ENCODE measurements at regions not wholly inside any gene's neighbourhood (a gene's known extent, or its start where the extent isn't known, plus 50 kb on each side); places are given as distances from the start of the nearest gene placed in this dataset.
A peak's percentile ranks its signal among the peaks of the same experiment; 100 is the strongest.

- H3K9me3 ChIP-seq (ENCODE audit: control insufficient read depth, low read length): no peaks in the 10 kb centered on the region
- 51% methylated on average over 11 of the region's 11 CpGs for WGBS
- DNase-seq (no peak), ATAC-seq (no peak)
- H3K27ac ChIP-seq (ENCODE audit: low read length): no peak overlapping the region
- H3K27me3 ChIP-seq (ENCODE audit: control insufficient read depth, insufficient read depth): no peaks in the 10 kb centered on the region
- peaks cover 2% of the 10 kb centered on the region for H3K4me1 ChIP-seq (ENCODE audit: control insufficient read depth, insufficient read depth, low read length)
- intact Hi-C loops (cut with DNase I): loop anchor here in 1 of 4 donors (5.0 kb wide), 1 partner anchor 282 kb away; no protein-coding TSS in a partner anchor
- no peak overlapping the region for H3K4me3 ChIP-seq (ENCODE audit: low read length)
These were observed 676.4 kb upstream of the ANKRD30A start for GRCh38 chr10:36448760-36449691.

GRCh38 chr10:36446881-36447280, 678.5 kb upstream of the ANKRD30A start:
- H3K9me3 ChIP-seq (ENCODE audit: control insufficient read depth, low read length): no peaks in the 10 kb centered on the region
- intact Hi-C loops (cut with DNase I): loop anchor here in 1 of 4 donors (5.0 kb wide), 1 partner anchor 280 kb away; no protein-coding TSS in a partner anchor
- peak; percentile 83 to 84 for ATAC-seq
- H3K4me3 ChIP-seq (ENCODE audit: low read length): no peak overlapping the region
- DNase-seq: peak; percentile 76 to 88 (median 87)
- H3K27me3 ChIP-seq (ENCODE audit: control insufficient read depth, insufficient read depth): no peaks in the 10 kb centered on the region
- peak overlapping the region; percentile 3 for H3K27ac ChIP-seq (ENCODE audit: low read length)
- peaks cover 2% of the 10 kb centered on the region for H3K4me1 ChIP-seq (ENCODE audit: control insufficient read depth, insufficient read depth, low read length)
- WGBS: 27% methylated on average over 8 of the region's 8 CpGs

- intact Hi-C loops (cut with DNase I): no loop called here
- no peaks in the 10 kb centered on the region for H3K9me3 ChIP-seq (ENCODE audit: control insufficient read depth, low read length)
- ATAC-seq: no peak
- no peak overlapping the region for H3K4me3 ChIP-seq (ENCODE audit: low read length)
- no peak overlapping the region for H3K27ac ChIP-seq (ENCODE audit: low read length)
- H3K27me3 ChIP-seq (ENCODE audit: control insufficient read depth, insufficient read depth): no peaks in the 10 kb centered on the region
- no peak for DNase-seq
- H3K4me1 ChIP-seq (ENCODE audit: control insufficient read depth, insufficient read depth, low read length): no peaks in the 10 kb centered on the region
These were observed 682.2 kb upstream of the ANKRD30A start for GRCh38 chr10:36443233-36443632.

- intact Hi-C loops (cut with DNase I): no loop called here
- peak in 2 of 3 donors; percentile 21 to 39 for DNase-seq
- ATAC-seq: peak; percentile 86 to 93
- H3K27ac ChIP-seq (ENCODE audit: low read length): no peak overlapping the region
- H3K4me3 ChIP-seq (ENCODE audit: low read length): no peak overlapping the region
- H3K27me3 ChIP-seq (ENCODE audit: control insufficient read depth, insufficient read depth): no peaks in the 10 kb centered on the region
- WGBS: 30% methylated on average over 7 of the region's 7 CpGs
- no peaks in the 10 kb centered on the region for H3K4me1 ChIP-seq (ENCODE audit: control insufficient read depth, insufficient read depth, low read length)
- H3K9me3 ChIP-seq (ENCODE audit: control insufficient read depth, low read length): no peaks in the 10 kb centered on the region
These were observed 683.8 kb upstream of the ANKRD30A start for GRCh38 chr10:36441557-36441956.

- intact Hi-C loops (cut with DNase I): no loop called here
- Histone ChIP-seq H3K4me3 (ENCODE audit: low read length) (no peak overlapping the region), H3K9me3 (ENCODE audit: control insufficient read depth, low read length) (no peaks in the 10 kb centered on the region), H3K27ac (ENCODE audit: low read length) (no peak overlapping the region), H3K27me3 (ENCODE audit: control insufficient read depth, insufficient read depth) (no peaks in the 10 kb centered on the region), H3K4me1 (ENCODE audit: control insufficient read depth, insufficient read depth, low read length) (no peaks in the 10 kb centered on the region)
- DNase-seq (no peak), ATAC-seq (no peak)
- 94% methylated on average over 1 of the region's 1 CpG for WGBS
These were observed 684.9 kb upstream of the ANKRD30A start for GRCh38 chr10:36440539-36440938.

GRCh38 chr10:36437367-36437766, 688.0 kb upstream of the ANKRD30A start:
- DNase-seq: no peak
- Histone ChIP-seq H3K27ac (ENCODE audit: low read length) (no peak overlapping the region), H3K9me3 (ENCODE audit: control insufficient read depth, low read length) (no peaks in the 10 kb centered on the region), H3K27me3 (ENCODE audit: control insufficient read depth, insufficient read depth) (no peaks in the 10 kb centered on the region), H3K4me3 (ENCODE audit: low read length) (no peak overlapping the region), H3K4me1 (ENCODE audit: control insufficient read depth, insufficient read depth, low read length) (no peaks in the 10 kb centered on the region)
- WGBS: 54% methylated on average over 3 of the region's 3 CpGs
- intact Hi-C loops (cut with DNase I): no loop called here
- ATAC-seq: no peak

GRCh38 chr10:36428507-36428906, 696.9 kb upstream of the ANKRD30A start:
- no peak for DNase-seq
- H3K4me1 ChIP-seq (ENCODE audit: control insufficient read depth, insufficient read depth, low read length): no peaks in the 10 kb centered on the region
- 95% methylated on average over 2 of the region's 2 CpGs for WGBS
- no peaks in the 10 kb centered on the region for H3K9me3 ChIP-seq (ENCODE audit: control insufficient read depth, low read length)
- H3K4me3 ChIP-seq (ENCODE audit: low read length): no peak overlapping the region
- no peak overlapping the region for H3K27ac ChIP-seq (ENCODE audit: low read length)
- H3K27me3 ChIP-seq (ENCODE audit: control insufficient read depth, insufficient read depth): no peaks in the 10 kb centered on the region
- intact Hi-C loops (cut with DNase I): no loop called here
- no peak for ATAC-seq

- intact Hi-C loops (cut with DNase I): no loop called here
- no peak for ATAC-seq
- no peak overlapping the region for H3K27ac ChIP-seq (ENCODE audit: low read length)
These were observed 700.1 kb upstream of the ANKRD30A start for GRCh38 chr10:36425131-36425797.

GRCh38 chr10:36424502-36424901, 700.9 kb upstream of the ANKRD30A start:
- Histone ChIP-seq H3K27me3 (ENCODE audit: control insufficient read depth, insufficient read depth) (no peaks in the 10 kb centered on the region), H3K27ac (ENCODE audit: low read length) (no peak overlapping the region), H3K4me1 (ENCODE audit: control insufficient read depth, insufficient read depth, low read length) (no peaks in the 10 kb centered on the region), H3K9me3 (ENCODE audit: control insufficient read depth, low read length) (no peaks in the 10 kb centered on the region), H3K4me3 (ENCODE audit: low read length) (no peak overlapping the region)
- no peak for DNase-seq
- intact Hi-C loops (cut with DNase I): no loop called here
- ATAC-seq: no peak
- WGBS: 63% methylated on average over 2 of the region's 2 CpGs

More at GRCh38 chr10:36425131-36425797, 700.1 kb upstream of the ANKRD30A start:
- no peak for DNase-seq
- Histone ChIP-seq H3K4me3 (ENCODE audit: low read length) (no peak overlapping the region), H3K9me3 (ENCODE audit: control insufficient read depth, low read length) (no peaks in the 10 kb centered on the region), H3K4me1 (ENCODE audit: control insufficient read depth, insufficient read depth, low read length) (no peaks in the 10 kb centered on the region), H3K27me3 (ENCODE audit: control insufficient read depth, insufficient read depth) (no peaks in the 10 kb centered on the region)

- Histone ChIP-seq H3K4me3 (ENCODE audit: low read length) (no peak overlapping the region), H3K4me1 (ENCODE audit: control insufficient read depth, insufficient read depth, low read length) (no peaks in the 10 kb centered on the region), H3K27ac (ENCODE audit: low read length) (no peak overlapping the region), H3K9me3 (ENCODE audit: control insufficient read depth, low read length) (no peaks in the 10 kb centered on the region), H3K27me3 (ENCODE audit: control insufficient read depth, insufficient read depth) (no peaks in the 10 kb centered on the region)
- ATAC-seq (no peak), DNase-seq (no peak)
- intact Hi-C loops (cut with DNase I): no loop called here
- WGBS: 66% methylated on average over 3 of the region's 3 CpGs
These were observed 701.6 kb upstream of the ANKRD30A start for GRCh38 chr10:36423821-36424248.

- Histone ChIP-seq H3K27ac (ENCODE audit: low read length) (no peak overlapping the region), H3K9me3 (ENCODE audit: control insufficient read depth, low read length) (no peaks in the 10 kb centered on the region), H3K27me3 (ENCODE audit: control insufficient read depth, insufficient read depth) (no peaks in the 10 kb centered on the region), H3K4me1 (ENCODE audit: control insufficient read depth, insufficient read depth, low read length) (no peaks in the 10 kb centered on the region), H3K4me3 (ENCODE audit: low read length) (no peak overlapping the region)
- no peak for DNase-seq
- ATAC-seq: no peak
- intact Hi-C loops (cut with DNase I): no loop called here
These were observed 703.4 kb upstream of the ANKRD30A start for GRCh38 chr10:36421992-36422391.
